Stomach (tissue), 4 donors: ENCODE measurements at regions not wholly inside any gene's neighbourhood (a gene's known extent, or its start where the extent isn't known, plus 50 kb on each side); places are given as distances from the start of the nearest gene placed in this dataset.

Experiments used
- POLR2A ChIP-seq, 4 donors: fragments of 450-650 bp; IDR thresholded peaks; one replicate each; pipeline ENCODE4 v1.6.1; 2016; ENCODE audit warnings: antibody characterized with exemption in 4 of 4, control low read depth in 2 of 4, mild to moderate bottlenecking in 1 of 4, moderate library complexity in 1 of 4
- TF ChIP-seq, protein P1 (sequence below), 7 experiments: fragments of 450-650 bp in 4 of 7; fragments of 200-600 bp in 3 of 7; sonication (generic) in 3 of 7; IDR thresholded peaks; one replicate each; pipeline ENCODE4 v1.5.1; 2016 to 2019; ENCODE audit warnings: antibody characterized with exemption in 7 of 7, control low read depth in 2 of 7, mild to moderate bottlenecking in 1 of 7

DNA sequence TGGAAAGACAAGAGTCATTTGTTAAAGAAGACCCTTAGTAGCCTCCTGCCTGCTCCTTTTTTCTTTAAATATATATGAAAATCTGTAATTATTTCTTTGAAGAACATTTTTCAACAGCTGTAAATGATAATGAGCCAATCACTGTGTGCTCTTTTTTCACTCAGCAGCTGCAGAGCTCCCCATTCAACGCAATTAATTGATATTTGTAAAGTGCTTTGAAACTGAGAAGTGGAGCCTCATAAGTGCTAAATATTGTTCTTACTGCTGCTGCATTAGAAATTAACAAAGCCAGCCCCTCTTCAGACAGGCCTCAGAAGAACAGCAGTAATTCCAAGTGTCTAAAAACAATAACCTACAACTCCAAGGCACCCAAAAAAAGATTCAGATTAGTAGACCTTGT is 224.3 kb downstream of the GXYLT1 start:
- TF ChIP-seq, protein P1, sequence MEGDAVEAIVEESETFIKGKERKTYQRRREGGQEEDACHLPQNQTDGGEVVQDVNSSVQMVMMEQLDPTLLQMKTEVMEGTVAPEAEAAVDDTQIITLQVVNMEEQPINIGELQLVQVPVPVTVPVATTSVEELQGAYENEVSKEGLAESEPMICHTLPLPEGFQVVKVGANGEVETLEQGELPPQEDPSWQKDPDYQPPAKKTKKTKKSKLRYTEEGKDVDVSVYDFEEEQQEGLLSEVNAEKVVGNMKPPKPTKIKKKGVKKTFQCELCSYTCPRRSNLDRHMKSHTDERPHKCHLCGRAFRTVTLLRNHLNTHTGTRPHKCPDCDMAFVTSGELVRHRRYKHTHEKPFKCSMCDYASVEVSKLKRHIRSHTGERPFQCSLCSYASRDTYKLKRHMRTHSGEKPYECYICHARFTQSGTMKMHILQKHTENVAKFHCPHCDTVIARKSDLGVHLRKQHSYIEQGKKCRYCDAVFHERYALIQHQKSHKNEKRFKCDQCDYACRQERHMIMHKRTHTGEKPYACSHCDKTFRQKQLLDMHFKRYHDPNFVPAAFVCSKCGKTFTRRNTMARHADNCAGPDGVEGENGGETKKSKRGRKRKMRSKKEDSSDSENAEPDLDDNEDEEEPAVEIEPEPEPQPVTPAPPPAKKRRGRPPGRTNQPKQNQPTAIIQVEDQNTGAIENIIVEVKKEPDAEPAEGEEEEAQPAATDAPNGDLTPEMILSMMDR (IDR thresholded peaks at IDR 0.05), result no peak
- no peak for TF ChIP-seq POLR2A (IDR thresholded peaks at IDR 0.05)
